ENCODE measurements at regions not wholly inside any gene's neighbourhood (a gene's known extent, or its start where the extent isn't known, plus 50 kb on each side); places are given as distances from the start of the nearest gene placed in this dataset.

DNA sequence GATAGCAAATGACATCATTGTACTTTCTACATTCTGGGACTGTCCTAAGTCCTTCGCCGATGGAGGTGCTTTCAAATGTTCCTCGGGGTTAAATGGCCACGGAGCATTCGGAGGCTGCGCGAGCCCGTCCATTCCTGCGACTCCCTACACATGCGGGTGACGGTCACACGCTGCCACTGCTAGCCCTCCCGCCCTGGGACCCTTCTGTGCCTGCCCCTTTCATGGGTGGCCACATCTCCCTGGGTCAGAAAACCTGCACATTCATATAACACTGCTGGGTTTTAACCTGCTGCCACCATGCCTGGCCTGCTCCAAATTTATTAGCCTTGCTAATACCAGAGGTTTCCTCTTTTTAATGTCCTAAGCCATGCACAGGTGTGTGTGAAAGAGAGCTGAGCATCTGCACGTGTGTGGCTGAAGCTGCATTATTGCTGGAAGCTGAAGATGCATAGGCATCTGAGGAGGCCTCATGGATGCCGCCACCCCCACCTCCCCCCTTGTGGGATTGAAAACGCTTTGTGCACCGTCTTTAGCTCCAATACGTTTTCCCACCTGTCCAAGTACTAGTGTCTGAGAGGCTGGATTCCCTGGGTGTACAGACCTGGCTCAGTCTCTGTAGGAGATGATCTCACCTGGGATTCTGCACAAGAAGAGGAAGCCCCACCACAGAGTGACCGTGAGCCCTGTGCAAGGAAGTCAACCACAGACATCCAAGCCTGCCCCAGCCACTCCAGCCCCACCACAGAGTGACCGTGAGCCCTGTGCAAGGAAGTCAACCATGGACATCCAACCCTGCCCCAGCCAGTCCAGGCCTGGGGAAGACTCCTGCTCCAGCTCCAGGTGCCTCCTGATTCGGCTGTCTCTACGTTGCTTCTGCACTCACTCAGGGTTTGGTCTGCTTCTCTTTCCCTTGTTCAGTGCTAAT lies 626.4 kb downstream of the BRD1 start:
- no peak for ATAC-seq (ENCODE audit: poor library complexity)
- DNase-seq = no peak
- intact Hi-C loops (cut with DNase I) = no loop called here

DNA sequence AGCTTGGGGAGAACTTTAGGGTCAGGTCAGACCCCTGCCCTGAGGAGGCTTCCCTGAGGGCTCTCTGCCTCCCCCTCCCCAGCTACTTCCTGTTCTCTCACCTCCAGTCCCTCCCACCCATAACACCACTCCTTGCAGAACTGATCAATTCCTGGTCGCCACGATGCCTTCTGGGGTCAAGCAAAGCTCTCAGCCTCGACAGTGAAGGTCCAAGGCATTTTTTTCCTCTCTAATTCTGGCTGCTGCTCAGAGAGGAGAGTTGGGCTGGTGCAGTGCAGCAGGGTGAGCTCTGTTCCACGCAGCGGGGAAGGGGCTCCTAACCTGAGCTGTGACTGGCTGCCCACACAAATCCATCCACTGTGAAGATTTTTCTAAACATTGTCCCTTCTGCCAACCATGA lies 628.4 kb downstream of the BRD1 start:
- no peak for DNase-seq
- no peak for ATAC-seq (ENCODE audit: poor library complexity)
- intact Hi-C loops (cut with DNase I) = no loop called here

DNA sequence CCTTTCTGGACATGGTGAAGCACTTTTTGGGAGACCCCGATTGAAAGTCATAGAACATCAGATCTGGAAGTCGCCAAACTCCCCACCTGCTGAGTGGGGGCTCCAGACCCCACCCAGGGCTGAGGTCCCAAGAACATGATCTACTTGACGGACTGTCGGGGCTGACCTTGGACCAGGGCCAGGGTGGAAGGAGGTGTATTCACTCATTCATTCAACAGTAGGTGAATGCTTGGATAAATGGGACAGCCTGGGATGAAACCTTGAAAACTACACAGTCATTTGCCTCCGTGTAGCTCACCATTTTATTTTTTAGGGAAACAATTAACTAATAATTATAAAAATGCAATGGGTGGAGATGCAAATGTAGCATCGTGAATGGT lies 629.0 kb downstream of the BRD1 start:
- intact Hi-C loops (cut with DNase I) = no loop called here
- no peak for DNase-seq
- ATAC-seq (ENCODE audit: poor library complexity) = no peak

DNA sequence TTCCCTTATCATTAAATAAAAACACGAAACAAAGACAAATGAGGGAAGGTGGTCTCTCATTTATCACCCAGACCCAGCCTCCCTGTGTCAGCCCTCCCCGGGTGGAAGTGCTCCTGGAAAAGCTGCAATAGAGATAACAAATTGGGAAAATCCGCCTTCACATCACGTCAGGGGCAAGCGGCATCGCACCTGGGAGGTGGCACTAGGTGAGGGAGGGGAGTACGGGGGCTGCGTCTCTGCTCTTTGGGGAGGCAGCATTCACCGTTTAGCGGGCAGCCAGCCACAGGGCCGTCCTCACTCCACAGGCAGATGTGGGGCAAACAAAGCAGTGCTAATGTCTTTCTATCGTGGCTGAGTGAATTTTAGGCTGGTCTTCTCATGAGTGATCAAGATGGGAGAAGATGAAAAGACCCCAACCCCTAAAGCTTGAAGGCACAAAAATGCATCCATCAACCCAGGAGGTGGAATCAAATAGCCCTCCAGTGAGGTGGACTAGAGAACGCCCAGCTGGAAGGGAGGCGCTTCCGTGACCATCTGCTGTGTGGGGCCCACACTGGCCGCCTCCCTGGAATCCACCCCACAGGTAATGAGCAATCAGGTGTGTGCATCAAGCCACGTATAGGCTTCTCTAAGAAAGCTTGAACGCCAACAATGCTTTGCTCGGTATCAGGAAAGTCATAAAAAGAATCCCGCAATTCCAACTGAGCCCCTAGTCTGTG lies 629.5 kb downstream of the BRD1 start:
- ATAC-seq (ENCODE audit: poor library complexity) (no peak), DNase-seq (no peak)
- intact Hi-C loops (cut with DNase I) = no loop called here

DNA sequence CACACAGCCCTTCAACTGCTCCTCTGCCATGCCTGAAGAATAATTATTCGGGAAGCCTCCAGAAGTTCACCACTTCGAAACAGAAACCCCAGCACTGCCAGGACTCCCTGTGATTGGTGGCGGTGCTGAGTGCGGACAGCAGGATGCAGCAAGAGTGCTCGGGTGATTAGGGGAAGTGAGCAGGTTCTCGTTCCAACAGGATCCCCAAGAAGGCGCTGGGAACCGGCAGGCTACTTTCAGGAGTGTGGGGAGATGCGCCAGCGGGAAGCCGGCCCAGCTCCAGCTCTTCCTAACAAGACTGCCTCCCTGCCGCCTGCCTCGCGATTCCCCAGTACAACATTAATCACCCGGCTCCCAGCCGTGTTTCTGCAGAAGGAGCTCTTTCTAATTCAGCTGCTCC lies 630.2 kb downstream of the BRD1 start:
- intact Hi-C loops (cut with DNase I) = no loop called here
- DNase-seq (no peak), ATAC-seq (ENCODE audit: poor library complexity) (no peak)

DNA sequence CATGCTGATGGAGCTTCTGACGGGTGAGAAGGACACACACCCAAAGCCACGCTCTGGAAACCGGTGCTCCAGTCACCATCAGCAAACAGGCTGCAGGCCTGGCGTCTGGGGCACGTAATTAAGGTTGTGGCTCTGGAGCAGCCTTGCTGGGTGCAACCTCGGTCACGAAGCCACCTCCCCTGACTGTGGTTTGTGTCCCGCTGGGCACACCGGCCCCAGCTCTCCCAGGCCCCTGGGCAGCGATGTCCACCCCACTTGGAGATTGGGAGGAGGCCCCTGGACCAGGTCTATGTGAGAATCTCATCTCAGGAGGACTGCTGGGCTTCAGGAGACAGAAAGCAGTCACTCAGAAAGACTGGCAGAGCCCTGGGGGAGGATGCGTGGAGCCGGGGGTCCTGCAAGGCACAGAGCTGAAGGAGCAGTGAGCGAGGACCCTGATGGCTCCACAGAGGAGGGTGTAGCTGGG lies 631.6 kb downstream of the BRD1 start:
- intact Hi-C loops (cut with DNase I) = no loop called here
- no peak for DNase-seq
- ATAC-seq (ENCODE audit: poor library complexity) = no peak

DNA sequence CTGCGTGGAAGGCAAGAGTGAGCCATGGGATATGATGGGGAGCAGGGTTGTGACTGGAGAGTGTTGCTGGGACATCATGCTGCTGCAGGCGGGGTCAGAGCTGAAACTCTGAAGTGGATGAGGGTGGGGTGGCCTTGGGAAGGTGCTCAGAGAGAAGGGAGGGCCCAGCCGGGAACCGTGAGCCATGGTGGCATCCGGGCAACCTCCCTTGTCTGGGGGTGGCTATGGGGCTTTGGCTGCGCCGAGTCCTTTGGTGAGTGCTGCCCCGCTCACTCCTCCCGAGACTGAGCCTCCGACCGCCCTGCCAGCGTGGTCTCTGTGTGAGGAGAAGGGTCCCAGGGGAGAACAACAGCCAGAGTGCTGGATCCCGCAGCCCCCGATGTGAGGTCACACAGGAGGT lies 632.0 kb downstream of the BRD1 start:
- no peak for DNase-seq
- intact Hi-C loops (cut with DNase I) = no loop called here
- ATAC-seq (ENCODE audit: poor library complexity) = no peak

DNA sequence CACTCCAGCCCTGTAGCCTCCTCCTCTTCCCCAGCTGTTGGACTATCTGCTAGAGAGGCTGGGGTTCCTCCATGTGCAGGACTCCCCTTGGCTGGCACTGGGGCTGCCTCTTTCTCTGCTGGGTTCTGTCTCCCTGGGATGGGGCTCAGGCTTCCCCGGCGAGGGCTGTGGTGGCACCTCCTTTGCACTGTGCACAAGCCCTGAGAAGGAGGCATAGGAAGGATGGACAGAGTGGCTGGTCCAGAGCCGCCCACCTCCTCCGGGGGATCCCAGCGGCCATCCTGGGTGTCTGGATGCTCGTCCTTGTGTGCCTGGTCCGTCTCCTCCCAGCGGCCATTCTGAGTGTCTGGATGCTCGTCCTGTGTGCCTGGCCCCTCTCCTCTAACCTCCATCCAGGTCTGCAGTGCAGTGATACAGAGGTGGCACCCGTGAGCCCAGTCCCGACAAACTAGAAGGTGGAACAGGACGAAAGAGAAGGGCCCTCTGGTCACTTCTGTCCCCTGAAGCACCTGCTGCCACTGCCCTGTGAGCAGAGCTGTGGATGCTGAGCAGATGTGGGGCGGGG lies 633.7 kb downstream of the BRD1 start:
- intact Hi-C loops (cut with DNase I) = no loop called here
- no peak for DNase-seq
- no peak for ATAC-seq (ENCODE audit: poor library complexity)

DNA sequence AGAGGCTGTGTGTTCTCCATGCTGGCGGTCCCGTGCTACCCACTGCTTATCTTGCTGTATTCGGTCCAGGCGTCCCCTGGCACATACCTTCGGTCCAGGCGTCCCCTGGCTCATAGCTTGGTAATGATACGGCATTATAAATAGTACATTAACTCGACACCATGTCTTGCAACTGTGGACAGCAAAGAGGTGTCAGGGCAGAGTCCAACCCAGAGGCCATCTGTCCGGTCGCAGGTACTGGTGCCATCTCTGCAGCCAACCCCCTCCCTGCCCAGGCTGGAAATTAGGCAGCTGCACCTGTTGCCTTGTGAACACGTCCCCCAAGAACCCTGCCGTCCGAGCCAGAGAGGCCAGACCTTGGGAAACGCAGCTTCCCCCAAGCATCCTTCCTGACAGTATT lies 634.3 kb downstream of the BRD1 start:
- ATAC-seq (ENCODE audit: poor library complexity) (peak; percentile 85), DNase-seq (no peak)
- intact Hi-C loops (cut with DNase I) = no loop called here

DNA sequence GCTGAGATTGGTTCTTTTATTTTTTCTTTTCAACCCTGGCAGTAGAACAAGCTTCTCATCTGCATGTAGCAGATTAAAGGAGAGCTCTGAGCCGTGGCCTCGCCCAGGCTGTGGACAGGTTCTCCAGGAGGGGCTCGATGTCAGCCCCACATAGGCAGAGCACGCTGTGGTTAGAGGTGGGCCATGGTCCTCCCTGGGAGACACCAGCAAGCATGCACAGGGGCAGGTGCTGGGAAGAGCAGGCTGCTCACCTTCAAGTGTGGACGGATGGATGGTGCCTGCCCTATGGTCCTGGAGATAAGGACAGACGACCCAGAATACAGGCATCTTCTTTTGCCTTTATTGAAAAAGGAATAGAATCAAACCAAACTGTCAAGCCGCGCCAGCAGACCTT lies 634.8 kb downstream of the BRD1 start:
- peak; percentile 13 for ATAC-seq (ENCODE audit: poor library complexity)
- intact Hi-C loops (cut with DNase I) = no loop called here
- DNase-seq = no peak

DNA sequence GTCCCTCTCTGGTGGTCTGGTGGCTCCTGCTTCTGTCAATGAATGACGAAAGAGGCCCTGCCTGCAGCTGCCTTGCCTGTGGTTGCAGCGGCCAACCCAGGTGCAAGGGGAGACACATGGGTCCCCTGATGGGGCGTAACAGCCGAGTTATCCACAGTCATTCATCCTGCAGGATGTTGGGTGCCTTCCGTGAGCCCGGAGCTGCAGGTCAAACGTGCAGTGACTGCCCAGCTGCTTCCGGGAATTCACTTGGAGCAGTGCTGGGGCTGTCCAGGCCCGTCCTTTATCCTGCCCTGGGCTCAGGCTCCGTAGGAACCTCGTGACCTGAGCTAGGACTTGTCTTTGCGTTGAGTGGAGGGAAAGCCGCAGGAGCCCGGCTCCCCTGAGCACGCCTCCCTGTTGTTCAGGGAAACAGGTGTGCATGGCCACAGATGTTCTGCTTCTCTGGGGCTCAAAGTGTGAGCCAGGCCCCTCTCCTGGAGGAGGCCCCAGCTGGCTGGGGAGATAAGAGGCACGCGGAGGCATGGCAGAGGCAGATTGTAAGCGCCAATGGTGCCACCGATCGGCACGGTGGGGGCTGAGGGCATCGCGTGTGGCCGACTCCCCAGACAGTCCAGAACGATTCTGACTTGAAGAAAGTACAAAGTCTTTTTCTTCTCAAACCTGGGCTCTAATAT lies 635.4 kb downstream of the BRD1 start:
- intact Hi-C loops (cut with DNase I) = no loop called here
- DNase-seq = no peak
- peak; percentile 21 for ATAC-seq (ENCODE audit: poor library complexity)

DNA sequence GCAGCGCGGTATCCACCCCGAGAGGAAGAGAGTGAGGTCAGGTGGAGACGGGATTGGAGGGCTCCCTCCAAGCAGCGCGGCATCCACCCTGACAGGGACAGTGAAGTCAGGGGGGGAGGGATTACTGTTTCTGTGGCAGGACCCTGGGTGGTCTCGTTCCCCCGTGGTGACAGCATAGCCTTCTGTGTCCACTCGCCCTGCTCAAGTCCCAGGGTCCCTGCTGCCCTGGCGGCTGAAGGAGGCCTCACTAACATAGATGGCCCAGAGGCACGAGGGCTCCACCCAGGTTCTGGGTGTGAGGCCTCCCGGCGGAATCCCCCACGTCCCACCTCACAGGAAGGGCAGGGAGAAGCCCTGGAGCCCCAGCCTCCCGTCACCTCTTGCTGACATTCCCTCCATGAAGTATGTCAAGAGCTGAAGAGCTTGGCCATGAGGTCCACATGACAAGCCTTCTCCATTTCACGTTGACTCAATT lies 636.1 kb downstream of the BRD1 start:
- ATAC-seq (ENCODE audit: poor library complexity) = no peak
- no peak for DNase-seq
- intact Hi-C loops (cut with DNase I) = no loop called here

DNA sequence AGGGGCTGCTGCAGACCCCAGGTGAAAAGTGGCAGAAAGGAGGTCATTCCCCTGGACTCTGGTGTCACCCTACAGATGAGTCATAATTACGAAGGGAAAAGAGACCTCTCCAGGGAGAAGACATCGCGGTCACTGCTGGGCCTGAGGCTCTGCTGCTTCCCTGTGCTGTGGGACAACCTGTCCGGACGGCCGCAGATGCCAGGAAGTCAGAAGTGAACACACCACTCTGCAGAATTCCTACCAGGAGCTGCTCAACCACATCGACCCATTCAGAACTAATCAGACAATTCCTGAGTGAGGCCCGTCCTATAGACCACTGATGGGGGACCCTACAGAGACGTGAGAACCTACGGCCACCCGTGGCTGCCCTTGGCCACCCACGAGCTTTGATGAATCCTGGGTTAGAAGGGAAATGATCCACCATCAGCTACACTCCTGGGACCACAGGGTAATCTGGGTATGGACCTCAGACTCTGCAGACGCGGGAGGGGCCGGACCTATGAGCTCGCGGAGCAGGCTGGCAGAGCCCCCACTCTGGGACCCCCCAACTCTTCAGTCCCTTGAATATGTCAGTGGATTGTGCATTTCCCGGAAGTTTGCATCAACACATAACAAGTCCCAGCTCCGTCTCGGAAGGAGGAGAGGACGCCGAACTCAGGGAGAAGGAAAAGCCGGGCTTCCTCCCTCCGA lies 636.7 kb downstream of the BRD1 start:
- intact Hi-C loops (cut with DNase I) = no loop called here
- DNase-seq (no peak), ATAC-seq (ENCODE audit: poor library complexity) (no peak)

DNA sequence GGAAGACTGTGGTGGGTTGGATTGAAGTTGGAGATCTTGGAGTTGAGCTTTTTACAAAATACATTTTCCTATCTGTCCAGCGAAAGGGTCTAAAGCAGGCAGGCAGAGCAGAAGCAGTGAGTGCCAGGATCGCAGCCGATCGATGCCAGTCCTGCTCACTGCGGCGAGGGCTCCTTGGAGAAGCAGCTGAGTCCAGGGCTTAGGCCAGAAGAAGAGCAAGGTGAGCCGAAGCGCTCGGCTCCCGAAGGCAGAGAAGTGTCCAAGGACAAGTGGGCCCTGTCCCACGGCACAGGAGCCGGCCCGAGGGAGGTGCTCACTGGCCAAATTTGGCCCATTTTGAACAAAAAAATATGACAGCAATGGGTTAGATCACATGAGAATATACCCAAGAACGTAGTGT lies 637.8 kb downstream of the BRD1 start:
- no peak for ATAC-seq (ENCODE audit: poor library complexity)
- no peak for DNase-seq
- intact Hi-C loops (cut with DNase I) = no loop called here

DNA sequence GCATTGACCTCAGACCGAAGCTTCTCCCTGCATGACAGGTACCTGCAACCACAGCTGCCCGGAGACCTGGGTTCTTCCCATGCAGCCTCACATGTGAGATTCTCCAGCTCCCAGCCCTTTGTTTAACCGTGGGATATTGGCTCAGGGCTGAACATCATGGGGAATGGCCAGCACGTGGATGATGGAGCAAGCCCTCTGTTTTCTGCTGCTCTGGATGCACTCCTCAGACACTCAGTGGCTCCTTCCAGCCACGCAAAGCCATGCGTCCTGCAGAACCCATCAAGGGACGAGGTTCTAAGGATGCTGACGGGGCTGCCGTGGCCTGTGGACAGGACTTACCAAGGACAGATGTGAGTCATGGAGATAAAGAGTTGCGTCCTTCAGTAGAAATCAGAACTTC lies 639.1 kb downstream of the BRD1 start:
- DNase-seq = no peak
- intact Hi-C loops (cut with DNase I) = no loop called here
- ATAC-seq (ENCODE audit: poor library complexity) = no peak

DNA sequence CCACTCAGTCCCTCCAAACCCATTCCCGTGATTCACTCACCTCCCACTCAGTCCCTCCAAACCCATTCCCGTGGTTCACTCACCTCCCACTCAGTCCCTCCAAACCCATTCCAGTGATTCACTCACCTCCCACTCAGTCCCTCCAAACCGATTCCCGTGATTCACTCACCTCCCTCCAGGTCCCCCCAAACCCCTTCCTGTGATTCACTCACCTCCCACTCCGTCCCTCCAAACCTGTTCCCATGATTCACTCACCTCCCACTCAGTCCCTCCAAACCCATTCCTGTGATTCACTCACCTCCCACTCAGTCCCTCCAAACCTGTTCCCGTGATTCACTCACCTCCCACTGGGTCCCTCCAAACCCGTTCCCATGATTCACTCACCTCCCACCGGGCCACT lies 639.6 kb downstream of the BRD1 start:
- no peak for DNase-seq
- intact Hi-C loops (cut with DNase I) = no loop called here
- no peak for ATAC-seq (ENCODE audit: poor library complexity)

DNA sequence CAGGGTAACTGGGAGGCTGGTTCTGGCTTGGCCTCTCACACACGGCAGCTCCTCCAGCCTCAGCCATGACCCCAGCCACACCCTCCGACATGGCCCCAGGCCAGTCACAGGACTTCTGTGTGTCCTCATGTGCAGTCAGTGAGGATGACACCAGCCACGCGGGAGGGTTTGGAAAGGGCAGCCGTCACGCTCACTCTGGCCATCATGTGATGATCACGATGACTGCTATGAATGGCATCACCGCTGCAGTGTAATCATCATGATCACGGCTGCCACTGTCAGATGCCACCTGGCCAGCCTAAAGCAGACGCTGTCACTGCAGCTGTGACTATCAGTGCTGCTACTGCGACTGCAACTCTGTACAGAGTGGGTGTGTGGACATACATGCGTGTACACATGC lies 640.9 kb downstream of the BRD1 start:
- intact Hi-C loops (cut with DNase I) = no loop called here
- no peak for ATAC-seq (ENCODE audit: poor library complexity)
- no peak for DNase-seq

DNA sequence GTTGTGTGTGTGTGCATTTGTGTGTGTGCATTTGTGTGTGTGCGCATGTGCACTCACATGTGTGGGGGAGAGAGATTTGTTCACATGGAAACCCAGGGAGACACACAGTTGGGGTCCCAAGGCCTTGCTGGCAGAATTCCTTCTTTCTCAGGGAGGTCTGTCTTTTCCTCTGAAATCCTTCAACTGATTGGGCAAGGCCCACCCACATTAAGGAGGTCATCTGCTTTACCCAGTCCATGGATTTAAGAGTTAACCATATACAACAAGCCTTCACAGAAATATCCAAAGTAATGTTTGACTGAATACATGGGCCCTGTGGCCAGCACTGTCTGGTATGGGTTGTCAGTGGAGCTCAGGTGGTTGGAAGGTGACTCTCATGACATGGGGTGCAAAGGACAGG lies 641.4 kb downstream of the BRD1 start:
- DNase-seq = no peak
- no peak for ATAC-seq (ENCODE audit: poor library complexity)
- intact Hi-C loops (cut with DNase I) = no loop called here
